Caco-2 (cell line): ENCODE measurements at regions not wholly inside any gene's neighbourhood (a gene's known extent, or its start where the extent isn't known, plus 50 kb on each side); places are given as distances from the start of the nearest gene placed in this dataset.

Experiments used
- BruUV-seq: library from RNA; stranded (reverse); fragments of 400-500 nt; replicated peaks from 2 replicates; lab custom pipeline; 2021; lab: Mats Ljungman, UMichigan
- CTCF ChIA-PET: fragments of 300-600 bp; sonication (Branson Sonifier 250); formaldehyde crosslinking; loops from one replicate; lab custom pipeline; 2022; ENCODE audit warnings: antibody characterized with exemption; lab: Charles Lee
- POLR2A ChIA-PET: fragments of 300-600 bp; sonication (Branson Sonifier 250); formaldehyde crosslinking; loops from one replicate; lab custom pipeline; 2022; ENCODE audit warnings: antibody characterized with exemption; lab: Charles Lee
- DNase-seq, 2 experiments: peaks; one replicate each; pipeline versions ENCODE4 v3.0.0 to v3.0.0-alpha.2; 2020 to 2022
- H3K27me3 ChIP-seq: replicated peaks from 2 replicates; pipeline ENCODE4 v1.6.0; 2011; ENCODE audit warnings: low read length; ENCODE audit not compliant: control insufficient read depth, insufficient read depth
- H3K36me3 ChIP-seq: 2 replicates; pipeline ENCODE4 v1.5.1; 2011; ENCODE audit warnings: low read length; ENCODE audit not compliant: control insufficient read depth, insufficient read depth
- H3K4me1 ChIP-seq: fragments of 250-450 bp; sonication (Bioruptor Pico); 2 replicates; pipeline ENCODE4 v1.5.1; 2020; ENCODE audit warnings: mild to moderate bottlenecking
- H3K4me3 ChIP-seq: 2 replicates; pipeline ENCODE4 v1.5.1; 2011; ENCODE audit warnings: low read depth, mild to moderate bottlenecking, control low read depth, low read length
- H3K9me3 ChIP-seq: fragments of 250-450 bp; sonication (Bioruptor Pico); 2 replicates; pipeline ENCODE4 v1.5.1; 2020; ENCODE audit warnings: mild to moderate bottlenecking, moderate library complexity
- H3K27ac Mint-ChIP-seq: one replicate; pipeline ENCODE4 v1.8.0; 2022; ENCODE audit warnings: mixed read lengths; ENCODE audit not compliant: unreplicated experiment
- H3K27me3 Mint-ChIP-seq: one replicate; pipeline ENCODE4 v1.8.0; 2022; ENCODE audit warnings: mixed read lengths; ENCODE audit not compliant: insufficient read depth, unreplicated experiment
- H3K36me3 Mint-ChIP-seq: one replicate; pipeline ENCODE4 v1.8.0; 2022; ENCODE audit warnings: mild to moderate bottlenecking, mixed read lengths; ENCODE audit not compliant: insufficient read depth, unreplicated experiment
- H3K4me1 Mint-ChIP-seq: one replicate; pipeline ENCODE4 v1.8.0; 2022; ENCODE audit warnings: low read depth, mixed read lengths; ENCODE audit not compliant: unreplicated experiment
- H3K4me3 Mint-ChIP-seq: one replicate; pipeline ENCODE4 v1.8.0; 2022; ENCODE audit warnings: mild to moderate bottlenecking, moderate library complexity, mixed read lengths; ENCODE audit not compliant: unreplicated experiment
- H3K9me3 Mint-ChIP-seq: one replicate; pipeline ENCODE4 v1.8.0; 2022; ENCODE audit warnings: mixed read lengths; ENCODE audit not compliant: unreplicated experiment
- CTCF ChIP-seq, 2 experiments: fragments of 200-600 bp in 1 of 2; IDR thresholded peaks; 1 replicate in 1 of 2; 2 replicates in 1 of 2; pipeline versions ENCODE4 v1.5.1 to v1.8.0; 2011 to 2022; ENCODE audit warnings: antibody characterized with exemption in 1 of 2, control low read depth in 1 of 2, inconsistent platforms in 1 of 2, low read depth in 1 of 2, low read length in 1 of 2, mild to moderate bottlenecking in 1 of 2, moderate library complexity in 1 of 2; ENCODE audit not compliant: insufficient read depth in 1 of 2, severe bottlenecking in 1 of 2, unreplicated experiment in 1 of 2
- intact Hi-C: fragments of 100-400 bp; cut with micrococcal nuclease; formaldehyde crosslinking; loops from one replicate; pipeline ENCODE4 v1.10.0; 2022; ENCODE audit not compliant: unreplicated experiment

GRCh38 chr3:72100080-72100511, 315.1 kb upstream of the PROK2 start:
- H3K9me3 Mint-ChIP-seq: no peaks in the 10 kb centered on the region
- Histone ChIP-seq H3K36me3 (no peaks in the 10 kb centered on the region), H3K9me3 (no peaks in the 10 kb centered on the region), H3K27me3 (no peaks in the 10 kb centered on the region), H3K4me3 (no peak overlapping the region), H3K4me1 (no peaks in the 10 kb centered on the region)
- TF ChIP-seq CTCF (IDR thresholded peaks at IDR 0.05; ENCODE audit: insufficient read depth in 1 of 2, low read depth in 1 of 2, low read length in 1 of 2, severe bottlenecking in 1 of 2, unreplicated experiment in 1 of 2): no peak
- DNase-seq: no peak
- peaks cover 13% of the 10 kb centered on the region for H3K27me3 Mint-ChIP-seq
- no TSS peak for BruUV-seq
- ChIA-PET CTCF (no interaction called here), POLR2A (no interaction called here)
- H3K4me3 Mint-ChIP-seq: no peak overlapping the region
- intact Hi-C loops: no loop called here
- no peaks in the 10 kb centered on the region for H3K36me3 Mint-ChIP-seq
- H3K27ac Mint-ChIP-seq: no peak overlapping the region
- no peaks in the 10 kb centered on the region for H3K4me1 Mint-ChIP-seq

- Histone ChIP-seq H3K4me1 (no peaks in the 10 kb centered on the region), H3K9me3 (no peaks in the 10 kb centered on the region), H3K36me3 (no peaks in the 10 kb centered on the region), H3K27me3 (no peaks in the 10 kb centered on the region), H3K4me3 (no peak overlapping the region)
- no peak for TF ChIP-seq CTCF (IDR thresholded peaks at IDR 0.05; ENCODE audit: insufficient read depth in 1 of 2, low read depth in 1 of 2, low read length in 1 of 2, severe bottlenecking in 1 of 2, unreplicated experiment in 1 of 2)
- intact Hi-C loops: no loop called here
- DNase-seq: no peak
- Mint-ChIP-seq H3K4me3 (no peak overlapping the region), H3K27me3 (peaks cover 13% of the 10 kb centered on the region), H3K4me1 (no peaks in the 10 kb centered on the region), H3K36me3 (no peaks in the 10 kb centered on the region), H3K9me3 (no peaks in the 10 kb centered on the region), H3K27ac (no peak overlapping the region)
- ChIA-PET POLR2A (no interaction called here), CTCF (no interaction called here)
- BruUV-seq: no TSS peak
Observed at GRCh38 chr3:72099326-72100079, 314.6 kb upstream of the PROK2 start.

GRCh38 chr3:72097053-72097452, 312.1 kb upstream of the PROK2 start:
- ChIA-PET POLR2A (no interaction called here), CTCF (no interaction called here)
- Histone ChIP-seq H3K4me3 (no peak overlapping the region), H3K4me1 (no peaks in the 10 kb centered on the region), H3K36me3 (no peaks in the 10 kb centered on the region), H3K27me3 (no peaks in the 10 kb centered on the region), H3K9me3 (no peaks in the 10 kb centered on the region)
- Mint-ChIP-seq H3K27me3 (peaks cover 16% of the 10 kb centered on the region), H3K4me1 (no peaks in the 10 kb centered on the region), H3K27ac (no peak overlapping the region), H3K4me3 (no peak overlapping the region), H3K9me3 (no peaks in the 10 kb centered on the region), H3K36me3 (no peaks in the 10 kb centered on the region)
- intact Hi-C loops: no loop called here
- no peak for DNase-seq
- TF ChIP-seq CTCF (IDR thresholded peaks at IDR 0.05; ENCODE audit: insufficient read depth in 1 of 2, low read depth in 1 of 2, low read length in 1 of 2, severe bottlenecking in 1 of 2, unreplicated experiment in 1 of 2): no peak
- no TSS peak for BruUV-seq
